ENCODE measurements at regions not wholly inside any gene's neighbourhood (a gene's known extent, or its start where the extent isn't known, plus 50 kb on each side); places are given as distances from the start of the nearest gene placed in this dataset.

DNA sequence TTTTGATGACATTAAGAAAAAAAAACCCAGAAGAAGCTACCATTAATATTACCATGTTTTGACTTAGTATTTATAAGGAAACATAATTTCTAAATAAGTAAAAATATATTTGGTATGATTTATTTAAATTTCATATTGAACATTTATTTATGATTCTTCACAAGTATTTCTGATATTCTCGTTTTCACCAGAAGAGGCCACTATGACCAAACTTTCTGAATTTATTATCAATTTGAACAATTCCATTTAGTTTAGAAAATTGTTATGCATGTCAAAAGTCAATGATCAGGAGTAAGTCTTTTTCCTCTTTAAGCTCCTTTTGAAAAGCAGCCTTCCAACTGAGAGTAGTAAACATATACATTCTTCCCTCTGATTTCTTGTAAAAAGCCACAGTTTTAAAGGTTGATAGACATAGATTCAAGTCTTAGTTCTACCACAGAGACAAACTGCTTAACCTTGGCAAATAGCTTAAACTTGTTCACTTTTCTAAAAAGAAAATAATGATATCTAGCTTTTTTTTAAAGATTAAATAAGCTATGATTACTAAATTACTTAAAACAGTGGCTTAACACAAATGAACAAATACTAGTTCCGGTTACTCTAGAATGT, 329.9 kb downstream of the TRIB2 start (continued):
- TF ChIP-seq, protein P1, sequence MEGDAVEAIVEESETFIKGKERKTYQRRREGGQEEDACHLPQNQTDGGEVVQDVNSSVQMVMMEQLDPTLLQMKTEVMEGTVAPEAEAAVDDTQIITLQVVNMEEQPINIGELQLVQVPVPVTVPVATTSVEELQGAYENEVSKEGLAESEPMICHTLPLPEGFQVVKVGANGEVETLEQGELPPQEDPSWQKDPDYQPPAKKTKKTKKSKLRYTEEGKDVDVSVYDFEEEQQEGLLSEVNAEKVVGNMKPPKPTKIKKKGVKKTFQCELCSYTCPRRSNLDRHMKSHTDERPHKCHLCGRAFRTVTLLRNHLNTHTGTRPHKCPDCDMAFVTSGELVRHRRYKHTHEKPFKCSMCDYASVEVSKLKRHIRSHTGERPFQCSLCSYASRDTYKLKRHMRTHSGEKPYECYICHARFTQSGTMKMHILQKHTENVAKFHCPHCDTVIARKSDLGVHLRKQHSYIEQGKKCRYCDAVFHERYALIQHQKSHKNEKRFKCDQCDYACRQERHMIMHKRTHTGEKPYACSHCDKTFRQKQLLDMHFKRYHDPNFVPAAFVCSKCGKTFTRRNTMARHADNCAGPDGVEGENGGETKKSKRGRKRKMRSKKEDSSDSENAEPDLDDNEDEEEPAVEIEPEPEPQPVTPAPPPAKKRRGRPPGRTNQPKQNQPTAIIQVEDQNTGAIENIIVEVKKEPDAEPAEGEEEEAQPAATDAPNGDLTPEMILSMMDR (IDR thresholded peaks at IDR 0.05 in 2 of 3, conservative IDR thresholded peaks at IDR 0.05 in 1 of 3; ENCODE audit: insufficient read depth in 2 of 3, low read depth in 1 of 3, low read length in 3 of 3): peak in 1 of 3 experiments; percentile 59; a peak in 2 of 6 replicates
- TF ChIP-seq RAD21 (CRISPR knock-in tag; conservative IDR thresholded peaks at IDR 0.05 in 1 of 2, IDR thresholded peaks at IDR 0.05 in 1 of 2): peak; percentile 45 to 68; a peak in 3 of 4 replicates
- TF ChIP-seq, protein P2, sequence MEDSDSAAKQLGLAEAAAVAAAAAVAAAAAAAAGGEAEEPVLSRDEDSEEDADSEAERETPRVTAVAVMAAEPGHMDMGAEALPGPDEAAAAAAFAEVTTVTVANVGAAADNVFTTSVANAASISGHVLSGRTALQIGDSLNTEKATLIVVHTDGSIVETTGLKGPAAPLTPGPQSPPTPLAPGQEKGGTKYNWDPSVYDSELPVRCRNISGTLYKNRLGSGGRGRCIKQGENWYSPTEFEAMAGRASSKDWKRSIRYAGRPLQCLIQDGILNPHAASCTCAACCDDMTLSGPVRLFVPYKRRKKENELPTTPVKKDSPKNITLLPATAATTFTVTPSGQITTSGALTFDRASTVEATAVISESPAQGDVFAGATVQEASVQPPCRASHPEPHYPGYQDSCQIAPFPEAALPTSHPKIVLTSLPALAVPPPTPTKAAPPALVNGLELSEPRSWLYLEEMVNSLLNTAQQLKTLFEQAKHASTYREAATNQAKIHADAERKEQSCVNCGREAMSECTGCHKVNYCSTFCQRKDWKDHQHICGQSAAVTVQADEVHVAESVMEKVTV (CRISPR knock-in tag; IDR thresholded peaks at IDR 0.05): 0 out of 2 replicates have a peak, but pooled peaks have one; percentile 28

DNA sequence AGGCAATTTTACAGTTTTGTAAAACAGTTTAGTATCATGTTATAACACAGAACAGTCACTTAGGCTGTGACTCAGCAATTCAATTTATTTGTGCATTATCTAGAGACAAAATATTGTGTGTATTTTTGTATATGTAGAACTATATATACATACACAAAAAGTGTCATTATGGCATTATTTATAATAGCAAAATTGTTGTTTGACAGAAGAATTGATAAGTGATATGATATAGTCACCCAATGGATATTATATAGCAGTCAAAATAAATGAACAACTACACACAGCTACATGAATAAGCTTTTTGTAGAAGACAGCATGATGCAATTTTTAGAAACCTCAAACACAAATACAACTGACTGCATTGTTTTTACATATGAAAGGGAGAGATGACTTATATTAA, 334.0 kb downstream of the TRIB2 start:
- CTCF ChIA-PET (ENCODE audit: low intra/inter-chr PET ratio): no interaction called here
- TF ChIP-seq, protein P3, sequence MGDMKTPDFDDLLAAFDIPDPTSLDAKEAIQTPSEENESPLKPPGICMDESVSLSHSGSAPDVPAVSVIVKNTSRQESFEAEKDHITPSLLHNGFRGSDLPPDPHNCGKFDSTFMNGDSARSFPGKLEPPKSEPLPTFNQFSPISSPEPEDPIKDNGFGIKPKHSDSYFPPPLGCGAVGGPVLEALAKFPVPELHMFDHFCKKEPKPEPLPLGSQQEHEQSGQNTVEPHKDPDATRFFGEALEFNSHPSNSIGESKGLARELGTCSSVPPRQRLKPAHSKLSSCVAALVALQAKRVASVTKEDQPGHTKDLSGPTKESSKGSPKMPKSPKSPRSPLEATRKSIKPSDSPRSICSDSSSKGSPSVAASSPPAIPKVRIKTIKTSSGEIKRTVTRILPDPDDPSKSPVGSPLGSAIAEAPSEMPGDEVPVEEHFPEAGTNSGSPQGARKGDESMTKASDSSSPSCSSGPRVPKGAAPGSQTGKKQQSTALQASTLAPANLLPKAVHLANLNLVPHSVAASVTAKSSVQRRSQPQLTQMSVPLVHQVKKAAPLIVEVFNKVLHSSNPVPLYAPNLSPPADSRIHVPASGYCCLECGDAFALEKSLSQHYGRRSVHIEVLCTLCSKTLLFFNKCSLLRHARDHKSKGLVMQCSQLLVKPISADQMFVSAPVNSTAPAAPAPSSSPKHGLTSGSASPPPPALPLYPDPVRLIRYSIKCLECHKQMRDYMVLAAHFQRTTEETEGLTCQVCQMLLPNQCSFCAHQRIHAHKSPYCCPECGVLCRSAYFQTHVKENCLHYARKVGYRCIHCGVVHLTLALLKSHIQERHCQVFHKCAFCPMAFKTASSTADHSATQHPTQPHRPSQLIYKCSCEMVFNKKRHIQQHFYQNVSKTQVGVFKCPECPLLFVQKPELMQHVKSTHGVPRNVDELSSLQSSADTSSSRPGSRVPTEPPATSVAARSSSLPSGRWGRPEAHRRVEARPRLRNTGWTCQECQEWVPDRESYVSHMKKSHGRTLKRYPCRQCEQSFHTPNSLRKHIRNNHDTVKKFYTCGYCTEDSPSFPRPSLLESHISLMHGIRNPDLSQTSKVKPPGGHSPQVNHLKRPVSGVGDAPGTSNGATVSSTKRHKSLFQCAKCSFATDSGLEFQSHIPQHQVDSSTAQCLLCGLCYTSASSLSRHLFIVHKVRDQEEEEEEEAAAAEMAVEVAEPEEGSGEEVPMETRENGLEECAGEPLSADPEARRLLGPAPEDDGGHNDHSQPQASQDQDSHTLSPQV (IDR thresholded peaks at IDR 0.05): 0 out of 2 replicates have a peak, but pooled peaks have one; percentile 24
- TF ChIP-seq EP300 (IDR thresholded peaks at IDR 0.05; ENCODE audit: low read length): peak; percentile 76; the same call in 1 of the 2 replicates
- TF ChIP-seq RBM25 (IDR thresholded peaks at IDR 0.05; ENCODE audit: low read depth, low read length, severe bottlenecking): peak; percentile 11
- TF ChIP-seq BACH1 (tag; IDR thresholded peaks at IDR 0.05): peak; percentile 72
- no peak for TF ChIP-seq ZNF766 (CRISPR knock-in tag; conservative IDR thresholded peaks at IDR 0.05)
- 0 out of 2 replicates have a peak, but pooled peaks have one; percentile 47 for TF ChIP-seq SMARCA4 (IDR thresholded peaks at IDR 0.05)
- TF ChIP-seq, protein P4, sequence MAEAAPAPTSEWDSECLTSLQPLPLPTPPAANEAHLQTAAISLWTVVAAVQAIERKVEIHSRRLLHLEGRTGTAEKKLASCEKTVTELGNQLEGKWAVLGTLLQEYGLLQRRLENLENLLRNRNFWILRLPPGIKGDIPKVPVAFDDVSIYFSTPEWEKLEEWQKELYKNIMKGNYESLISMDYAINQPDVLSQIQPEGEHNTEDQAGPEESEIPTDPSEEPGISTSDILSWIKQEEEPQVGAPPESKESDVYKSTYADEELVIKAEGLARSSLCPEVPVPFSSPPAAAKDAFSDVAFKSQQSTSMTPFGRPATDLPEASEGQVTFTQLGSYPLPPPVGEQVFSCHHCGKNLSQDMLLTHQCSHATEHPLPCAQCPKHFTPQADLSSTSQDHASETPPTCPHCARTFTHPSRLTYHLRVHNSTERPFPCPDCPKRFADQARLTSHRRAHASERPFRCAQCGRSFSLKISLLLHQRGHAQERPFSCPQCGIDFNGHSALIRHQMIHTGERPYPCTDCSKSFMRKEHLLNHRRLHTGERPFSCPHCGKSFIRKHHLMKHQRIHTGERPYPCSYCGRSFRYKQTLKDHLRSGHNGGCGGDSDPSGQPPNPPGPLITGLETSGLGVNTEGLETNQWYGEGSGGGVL (CRISPR knock-in tag; IDR thresholded peaks at IDR 0.05): no peak

More for the DNA sequence above, 334.0 kb downstream of the TRIB2 start:
- no peaks in the 10 kb centered on the region for H3K9me3 ChIP-seq (replicated peaks; ENCODE audit: control insufficient read depth, insufficient read depth, low read depth, low read length)
- peak; percentile 82 for ATAC-seq
- H4K20me1 ChIP-seq (replicated peaks; ENCODE audit: control insufficient read depth, insufficient read depth, low read length): no peaks in the 10 kb centered on the region
- no peak for DNase-seq (ENCODE audit: extremely low read depth in 1 of 4, low spot score in 3 of 4)
- peak overlapping the region; percentile 35 for H2AFZ ChIP-seq (ENCODE audit: low read depth, low read length)
- POLR2A ChIA-PET: interaction anchor here (0.6 kb wide), 1 partner anchor 304 kb away, joined by 3 read pairs; no protein-coding TSS in a partner anchor
- H3K79me2 ChIP-seq (ENCODE audit: control insufficient read depth, insufficient read depth, low read length): no peaks in the 10 kb centered on the region
- H3K4me3 ChIP-seq: no peak overlapping the region
- BruUV-seq (replicated peaks): no TSS peak
- H3K9me1 ChIP-seq (ENCODE audit: control insufficient read depth, insufficient read depth, low read length): no peaks in the 10 kb centered on the region
- intact Hi-C loops (cut with micrococcal nuclease) (no loop called here), in situ Hi-C loops (cut with MboI) (no loop called here)
- no peak for FAIRE-seq
- H3K9ac ChIP-seq (ENCODE audit: insufficient read depth in 1 of 2, low read depth in 2 of 2, low read length in 2 of 2): no peak overlapping the region
- H3K27me3 ChIP-seq (ENCODE audit: control insufficient read depth in 2 of 2, insufficient read depth in 2 of 2, low read length in 2 of 2): no peaks in the 10 kb centered on the region
- no peaks in the 10 kb centered on the region; a peak in 3 of 5 replicates for H3K4me1 ChIP-seq (replicated peaks in 1 of 2; ENCODE audit: control insufficient read depth in 2 of 2, insufficient read depth in 2 of 2, low read length in 2 of 2)
- peak overlapping the region; percentile 4; the same call in 1 of the 3 replicates for H3K27ac ChIP-seq (ENCODE audit: extremely low read depth, low read depth, low read length)
- H3K4me2 ChIP-seq (ENCODE audit: insufficient read depth, low read length): no peak overlapping the region
- H3K36me3 ChIP-seq (ENCODE audit: control insufficient read depth, insufficient read depth, low read length): no peaks in the 10 kb centered on the region
